ENCODE measurements at regions not wholly inside any gene's neighbourhood (a gene's known extent, or its start where the extent isn't known, plus 50 kb on each side); places are given as distances from the start of the nearest gene placed in this dataset.
"Not testable (repeated sequence)": the region's sequence is repeated elsewhere in the genome, so short reads cannot be mapped to it uniquely, and the experiment has no call there.

GRCh38 chr22:11324439-11325037, 4203.5 kb upstream of the OR11H1 start:
- H3K9me3 ChIP-seq (ENCODE audit: insufficient read depth, low read length); H2AFZ ChIP-seq (ENCODE audit: low read depth, low read length); H3K4me2 ChIP-seq (ENCODE audit: low read length): not testable (repeated sequence)

GRCh38 chr22:11325767-11326166, 4202.2 kb upstream of the OR11H1 start:
- Histone ChIP-seq H3K36me3 (replicated peaks; ENCODE audit: low read depth, low read length) (no peaks in the 10 kb centered on the region), H3K27ac (ENCODE audit: low read length) (no peak overlapping the region), H3K79me2 (ENCODE audit: low read length) (no peaks in the 10 kb centered on the region), H4K20me1 (ENCODE audit: insufficient read depth, low read length) (no peaks in the 10 kb centered on the region), H3K4me3 (ENCODE audit: low read length) (no peak overlapping the region), H3K9me3 (ENCODE audit: insufficient read depth, low read length) (no peaks in the 10 kb centered on the region), H2AFZ (ENCODE audit: low read depth, low read length) (no peak overlapping the region), H3K9ac (ENCODE audit: low read length) (no peak overlapping the region), H3K4me2 (ENCODE audit: low read length) (no peak overlapping the region), H3K4me1 (ENCODE audit: low read length) (no peaks in the 10 kb centered on the region), H3K27me3 (ENCODE audit: low read depth, low read length) (no peaks in the 10 kb centered on the region)
- TF ChIP-seq EZH2phosphoT487 (IDR thresholded peaks at IDR 0.05; ENCODE audit: low read depth): no peak
- no peak for TF ChIP-seq CTCF (IDR thresholded peaks at IDR 0.05; ENCODE audit: low read depth, low read length)

More at GRCh38 chr22:11324439-11325037, 4203.5 kb upstream of the OR11H1 start:
- H3K4me3 ChIP-seq (ENCODE audit: low read length); H3K79me2 ChIP-seq (ENCODE audit: low read length); H4K20me1 ChIP-seq (ENCODE audit: insufficient read depth, low read length); H3K36me3 ChIP-seq (replicated peaks; ENCODE audit: low read depth, low read length); H3K27ac ChIP-seq (ENCODE audit: low read length); H3K27me3 ChIP-seq (ENCODE audit: low read depth, low read length); H3K9ac ChIP-seq (ENCODE audit: low read length); H3K4me1 ChIP-seq (ENCODE audit: low read length): not testable (repeated sequence)

GRCh38 chr22:11341387-11342068, 4186.5 kb upstream of the OR11H1 start:
- H4K20me1 ChIP-seq (ENCODE audit: insufficient read depth, low read length); H3K9ac ChIP-seq (ENCODE audit: low read length); H3K27ac ChIP-seq (ENCODE audit: low read length); H3K4me3 ChIP-seq (ENCODE audit: low read length); H3K79me2 ChIP-seq (ENCODE audit: low read length); H3K36me3 ChIP-seq (replicated peaks; ENCODE audit: low read depth, low read length); H3K27me3 ChIP-seq (ENCODE audit: low read depth, low read length); H2AFZ ChIP-seq (ENCODE audit: low read depth, low read length); H3K4me1 ChIP-seq (ENCODE audit: low read length); H3K9me3 ChIP-seq (ENCODE audit: insufficient read depth, low read length); H3K4me2 ChIP-seq (ENCODE audit: low read length): not testable (repeated sequence)

GRCh38 chr22:11351181-11351580, 4176.8 kb upstream of the OR11H1 start:
- not testable (repeated sequence) for H3K4me2 ChIP-seq (ENCODE audit: low read length); H2AFZ ChIP-seq (ENCODE audit: low read depth, low read length); H3K79me2 ChIP-seq (ENCODE audit: low read length); H3K27me3 ChIP-seq (ENCODE audit: low read depth, low read length); H3K9ac ChIP-seq (ENCODE audit: low read length); H3K4me1 ChIP-seq (ENCODE audit: low read length); H3K4me3 ChIP-seq (ENCODE audit: low read length); H4K20me1 ChIP-seq (ENCODE audit: insufficient read depth, low read length); H3K27ac ChIP-seq (ENCODE audit: low read length); H3K9me3 ChIP-seq (ENCODE audit: insufficient read depth, low read length); H3K36me3 ChIP-seq (replicated peaks; ENCODE audit: low read depth, low read length)

- H3K9me3 ChIP-seq (ENCODE audit: insufficient read depth, low read length): not testable (repeated sequence)
Measured at GRCh38 chr22:11352287-11352686, 4175.7 kb upstream of the OR11H1 start.

GRCh38 chr22:11360632-11361031, 4167.4 kb upstream of the OR11H1 start:
- H3K27ac ChIP-seq (ENCODE audit: low read length): no peak overlapping the region
- H4K20me1 ChIP-seq (ENCODE audit: insufficient read depth, low read length): no peaks in the 10 kb centered on the region
- no peaks in the 10 kb centered on the region for H3K9me3 ChIP-seq (ENCODE audit: insufficient read depth, low read length)
- H3K36me3 ChIP-seq (replicated peaks; ENCODE audit: low read depth, low read length): no peaks in the 10 kb centered on the region
- no peak overlapping the region for H2AFZ ChIP-seq (ENCODE audit: low read depth, low read length)
- no peak for TF ChIP-seq EZH2phosphoT487 (IDR thresholded peaks at IDR 0.05; ENCODE audit: low read depth)
- no peak for TF ChIP-seq CTCF (IDR thresholded peaks at IDR 0.05; ENCODE audit: low read depth, low read length)
- H3K9ac ChIP-seq (ENCODE audit: low read length): no peak overlapping the region
- H3K4me1 ChIP-seq (ENCODE audit: low read length): no peaks in the 10 kb centered on the region
- H3K27me3 ChIP-seq (ENCODE audit: low read depth, low read length): no peaks in the 10 kb centered on the region
- no peak overlapping the region for H3K4me3 ChIP-seq (ENCODE audit: low read length)
- H3K4me2 ChIP-seq (ENCODE audit: low read length): no peak overlapping the region
- H3K79me2 ChIP-seq (ENCODE audit: low read length): no peaks in the 10 kb centered on the region

More at GRCh38 chr22:11352287-11352686, 4175.7 kb upstream of the OR11H1 start:
- not testable (repeated sequence) for H3K27ac ChIP-seq (ENCODE audit: low read length); H3K4me3 ChIP-seq (ENCODE audit: low read length); H3K9ac ChIP-seq (ENCODE audit: low read length); H3K4me1 ChIP-seq (ENCODE audit: low read length); H3K27me3 ChIP-seq (ENCODE audit: low read depth, low read length); H4K20me1 ChIP-seq (ENCODE audit: insufficient read depth, low read length); H3K4me2 ChIP-seq (ENCODE audit: low read length); H2AFZ ChIP-seq (ENCODE audit: low read depth, low read length); H3K79me2 ChIP-seq (ENCODE audit: low read length); H3K36me3 ChIP-seq (replicated peaks; ENCODE audit: low read depth, low read length)

GRCh38 chr22:11361496-11361895, 4166.5 kb upstream of the OR11H1 start:
- H3K27ac ChIP-seq (ENCODE audit: low read length); H4K20me1 ChIP-seq (ENCODE audit: insufficient read depth, low read length); H3K79me2 ChIP-seq (ENCODE audit: low read length); H3K9ac ChIP-seq (ENCODE audit: low read length); H3K27me3 ChIP-seq (ENCODE audit: low read depth, low read length); H3K4me3 ChIP-seq (ENCODE audit: low read length); H3K36me3 ChIP-seq (replicated peaks; ENCODE audit: low read depth, low read length); H2AFZ ChIP-seq (ENCODE audit: low read depth, low read length); H3K4me2 ChIP-seq (ENCODE audit: low read length); H3K9me3 ChIP-seq (ENCODE audit: insufficient read depth, low read length); H3K4me1 ChIP-seq (ENCODE audit: low read length): not testable (repeated sequence)
